ENCODE measurements at regions not wholly inside any gene's neighbourhood (a gene's known extent, or its start where the extent isn't known, plus 50 kb on each side); places are given as distances from the start of the nearest gene placed in this dataset.

DNA sequence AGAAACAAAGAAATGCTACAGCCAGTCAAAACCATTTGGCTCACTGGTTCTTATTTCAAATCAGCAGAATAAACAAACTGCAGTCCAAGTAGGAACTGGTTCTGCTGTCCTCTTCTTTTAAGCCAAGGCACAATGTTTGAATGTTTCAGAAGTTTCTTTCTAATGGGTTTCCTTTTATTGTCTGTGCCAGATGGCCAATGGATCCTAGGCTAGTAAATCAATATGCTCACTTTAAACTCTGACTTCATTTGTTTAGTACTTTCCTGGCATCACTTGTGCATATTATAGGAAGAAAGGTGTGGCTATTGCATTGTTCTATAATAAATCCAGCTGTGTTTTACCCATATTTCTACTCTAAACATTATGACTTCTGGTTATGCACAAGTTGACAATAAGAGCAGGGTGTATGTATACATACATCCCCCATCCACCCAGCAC is 99.7 kb upstream of the PLCB4 start:
- TF ChIP-seq POLR2A (IDR thresholded peaks at IDR 0.05) (no peak), POLR2AphosphoS5 (IDR thresholded peaks at IDR 0.05) (no peak)
- TF ChIP-seq, protein P1, sequence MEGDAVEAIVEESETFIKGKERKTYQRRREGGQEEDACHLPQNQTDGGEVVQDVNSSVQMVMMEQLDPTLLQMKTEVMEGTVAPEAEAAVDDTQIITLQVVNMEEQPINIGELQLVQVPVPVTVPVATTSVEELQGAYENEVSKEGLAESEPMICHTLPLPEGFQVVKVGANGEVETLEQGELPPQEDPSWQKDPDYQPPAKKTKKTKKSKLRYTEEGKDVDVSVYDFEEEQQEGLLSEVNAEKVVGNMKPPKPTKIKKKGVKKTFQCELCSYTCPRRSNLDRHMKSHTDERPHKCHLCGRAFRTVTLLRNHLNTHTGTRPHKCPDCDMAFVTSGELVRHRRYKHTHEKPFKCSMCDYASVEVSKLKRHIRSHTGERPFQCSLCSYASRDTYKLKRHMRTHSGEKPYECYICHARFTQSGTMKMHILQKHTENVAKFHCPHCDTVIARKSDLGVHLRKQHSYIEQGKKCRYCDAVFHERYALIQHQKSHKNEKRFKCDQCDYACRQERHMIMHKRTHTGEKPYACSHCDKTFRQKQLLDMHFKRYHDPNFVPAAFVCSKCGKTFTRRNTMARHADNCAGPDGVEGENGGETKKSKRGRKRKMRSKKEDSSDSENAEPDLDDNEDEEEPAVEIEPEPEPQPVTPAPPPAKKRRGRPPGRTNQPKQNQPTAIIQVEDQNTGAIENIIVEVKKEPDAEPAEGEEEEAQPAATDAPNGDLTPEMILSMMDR (IDR thresholded peaks at IDR 0.05) = no peak

Data from breast epithelium (tissue), 3 donors.